GM19025 (cell line): ENCODE measurements at regions not wholly inside any gene's neighbourhood (a gene's known extent, or its start where the extent isn't known, plus 50 kb on each side); places are given as distances from the start of the nearest gene placed in this dataset.

ENCODE experiments used
- ATAC-seq: cut with Tn5 transposase; IDR thresholded peaks from one replicate; pipeline ENCODE4 v1.9.1; 2021; ENCODE audit warnings: mild to moderate bottlenecking, low read depth, moderate library complexity; ENCODE audit not compliant: unreplicated experiment

- no peak for ATAC-seq
These were observed 168.5 kb upstream of the FREM2 start for GRCh38 chr13:38518328-38518727.

GRCh38 chr13:38519229-38519911 lies 167.5 kb upstream of the FREM2 start:
- no peak for ATAC-seq

GRCh38 chr13:38520041-38520440 lies 166.8 kb upstream of the FREM2 start:
- no peak for ATAC-seq

GRCh38 chr13:38527140-38527539 lies 159.7 kb upstream of the FREM2 start:
- ATAC-seq = no peak

GRCh38 chr13:38528986-38529385 lies 157.9 kb upstream of the FREM2 start:
- no peak for ATAC-seq

GRCh38 chr13:38530492-38530891 lies 156.4 kb upstream of the FREM2 start:
- ATAC-seq = no peak

- ATAC-seq = no peak
These were observed 151.6 kb upstream of the FREM2 start for GRCh38 chr13:38535261-38535660.

- no peak for ATAC-seq
These were observed 149.8 kb upstream of the FREM2 start for GRCh38 chr13:38537051-38537450.

GRCh38 chr13:38538422-38538821 lies 148.5 kb upstream of the FREM2 start:
- no peak for ATAC-seq

GRCh38 chr13:38539632-38540031 lies 147.2 kb upstream of the FREM2 start:
- ATAC-seq = no peak

GRCh38 chr13:38542601-38543000 lies 144.3 kb upstream of the FREM2 start:
- no peak for ATAC-seq

- no peak for ATAC-seq
These were observed 143.3 kb upstream of the FREM2 start for GRCh38 chr13:38543561-38543960.

GRCh38 chr13:38563739-38564138 lies 123.1 kb upstream of the FREM2 start:
- ATAC-seq = no peak

GRCh38 chr13:38564256-38565150 lies 122.4 kb upstream of the FREM2 start:
- ATAC-seq = no peak

- ATAC-seq = no peak
These were observed 120.9 kb upstream of the FREM2 start for GRCh38 chr13:38566023-38566422.

- no peak for ATAC-seq
These were observed 120.4 kb upstream of the FREM2 start for GRCh38 chr13:38566519-38566918.

- ATAC-seq = no peak
These were observed 116.2 kb upstream of the FREM2 start for GRCh38 chr13:38570706-38571105.

- no peak for ATAC-seq
These were observed 111.5 kb upstream of the FREM2 start for GRCh38 chr13:38575427-38575826.

- ATAC-seq = no peak
These were observed 109.8 kb upstream of the FREM2 start for GRCh38 chr13:38577048-38577447.

- no peak for ATAC-seq
These were observed 104.7 kb upstream of the FREM2 start for GRCh38 chr13:38582133-38582532.

GRCh38 chr13:38590230-38590629 lies 96.6 kb upstream of the FREM2 start:
- ATAC-seq = no peak
